Activated CD4-positive, alpha-beta T cell treated with anti-CD3 and anti-CD28 coated beads, Interleukin-2, amount 50 U/mL, for 24 hours (primary cell): ENCODE measurements at regions not wholly inside any gene's neighbourhood (a gene's known extent, or its start where the extent isn't known, plus 50 kb on each side); places are given as distances from the start of the nearest gene placed in this dataset.

Experiments used
- DNase-seq, 2 donors: peaks; one replicate each; pipeline ENCODE4 v3.0.0-alpha.2; 2020; ENCODE audit warnings: low read depth in 1 of 2, low spot score in 1 of 2

- no peak for DNase-seq
Observed at GRCh38 chr6:111957623-111958315, 84.5 kb upstream of the FYN start.

GRCh38 chr6:111958534-111958933 lies 85.3 kb upstream of the FYN start:
- no peak for DNase-seq

GRCh38 chr6:111959766-111960165 lies 86.5 kb upstream of the FYN start:
- no peak for DNase-seq

GRCh38 chr6:111967131-111967530 lies 86.8 kb upstream of the CCN6 start:
- DNase-seq = no peak

GRCh38 chr6:111970426-111970825 lies 83.5 kb upstream of the CCN6 start:
- DNase-seq = no peak

GRCh38 chr6:111971181-111971841 lies 82.6 kb upstream of the CCN6 start:
- no peak for DNase-seq

GRCh38 chr6:111971866-111972532 lies 81.9 kb upstream of the CCN6 start:
- DNase-seq = no peak

- DNase-seq = no peak
Observed at GRCh38 chr6:111972745-111973117, 81.2 kb upstream of the CCN6 start.

GRCh38 chr6:111973118-111973761 lies 80.7 kb upstream of the CCN6 start:
- DNase-seq = peak; percentile 50 to 66

GRCh38 chr6:111973927-111974639 lies 79.8 kb upstream of the CCN6 start:
- no peak for DNase-seq

GRCh38 chr6:111975466-111975865 lies 78.4 kb upstream of the CCN6 start:
- no peak for DNase-seq

- no peak for DNase-seq
Observed at GRCh38 chr6:111976139-111976538, 77.8 kb upstream of the CCN6 start.

- no peak for DNase-seq
Observed at GRCh38 chr6:111978532-111979149, 75.3 kb upstream of the CCN6 start.

- no peak for DNase-seq
Observed at GRCh38 chr6:111979633-111980032, 74.3 kb upstream of the CCN6 start.

GRCh38 chr6:111980143-111980542 lies 73.8 kb upstream of the CCN6 start:
- DNase-seq = no peak

- DNase-seq = no peak
Observed at GRCh38 chr6:111980971-111981840, 72.7 kb upstream of the CCN6 start.

- DNase-seq = no peak
Observed at GRCh38 chr6:111982681-111983080, 71.2 kb upstream of the CCN6 start.

- DNase-seq = no peak
Observed at GRCh38 chr6:111983193-111983592, 70.7 kb upstream of the CCN6 start.

GRCh38 chr6:111984081-111984480 lies 69.8 kb upstream of the CCN6 start:
- no peak for DNase-seq
